ENCODE measurements at regions not wholly inside any gene's neighbourhood (a gene's known extent, or its start where the extent isn't known, plus 50 kb on each side); places are given as distances from the start of the nearest gene placed in this dataset.

- ChIA-PET CTCF (ENCODE audit: low intra/inter-chr PET ratio) (no interaction called here), POLR2A (interaction anchor here (0.7 kb wide), 1 partner anchor 852 kb away, joined by 3 read pairs; no protein-coding TSS in a partner anchor)
- ATAC-seq (no peak), FAIRE-seq (no peak), DNase-seq (ENCODE audit: extremely low read depth in 1 of 4, low spot score in 3 of 4) (no peak)
- H3K4me2 ChIP-seq (ENCODE audit: insufficient read depth, low read length), result no peak overlapping the region
- no peak overlapping the region for H3K27ac ChIP-seq (ENCODE audit: extremely low read depth, low read depth, low read length)
- TF ChIP-seq HDAC3 (IDR thresholded peaks at IDR 0.05; ENCODE audit: borderline replicate concordance, partially characterized antibody) (no peak), SIN3B (IDR thresholded peaks at IDR 0.05; ENCODE audit: low read depth) (no peak)
- 0% methylated on average over 1 of the region's 1 CpG for WGBS (ENCODE audit: insufficient coverage, low coverage, missing lambda C conversion rate)
- H3K4me1 ChIP-seq (replicated peaks in 1 of 2; ENCODE audit: control insufficient read depth in 2 of 2, insufficient read depth in 2 of 2, low read length in 2 of 2), result no peaks in the 10 kb centered on the region
- no peak overlapping the region for H3K9ac ChIP-seq (ENCODE audit: insufficient read depth in 1 of 2, low read depth in 2 of 2, low read length in 2 of 2)
- H3K4me3 ChIP-seq, result no peak overlapping the region
- no peak overlapping the region for H2AFZ ChIP-seq (ENCODE audit: low read depth, low read length)
- no peaks in the 10 kb centered on the region for H3K27me3 ChIP-seq (ENCODE audit: control insufficient read depth in 2 of 2, insufficient read depth in 2 of 2, low read length in 2 of 2)
- no TSS peak for BruUV-seq (replicated peaks)
- no peaks in the 10 kb centered on the region for H4K20me1 ChIP-seq (replicated peaks; ENCODE audit: control insufficient read depth, insufficient read depth, low read length)
- H3K9me1 ChIP-seq (ENCODE audit: control insufficient read depth, insufficient read depth, low read length), result no peaks in the 10 kb centered on the region
- intact Hi-C loops (cut with micrococcal nuclease) (no loop called here), in situ Hi-C loops (cut with MboI) (no loop called here)
- H3K79me2 ChIP-seq (ENCODE audit: control insufficient read depth, insufficient read depth, low read length), result no peaks in the 10 kb centered on the region
- H3K36me3 ChIP-seq (ENCODE audit: control insufficient read depth, insufficient read depth, low read length), result no peaks in the 10 kb centered on the region
- no peaks in the 10 kb centered on the region for H3K9me3 ChIP-seq (replicated peaks; ENCODE audit: control insufficient read depth, insufficient read depth, low read depth, low read length)
Measured at GRCh38 chr3:79937567-79937966, 169.8 kb upstream of the ROBO1 start.

GRCh38 chr3:79930196-79930595, 162.4 kb upstream of the ROBO1 start:
- 0% methylated on average over 4 of the region's 8 CpGs for WGBS (ENCODE audit: insufficient coverage, low coverage, missing lambda C conversion rate)
- DNase-seq (ENCODE audit: extremely low read depth in 1 of 4, low spot score in 3 of 4) (no peak), ATAC-seq (no peak), FAIRE-seq (no peak)
- ChIA-PET CTCF (ENCODE audit: low intra/inter-chr PET ratio) (no interaction called here), POLR2A (no interaction called here)
- H2AFZ ChIP-seq (ENCODE audit: low read depth, low read length), result no peak overlapping the region
- no peaks in the 10 kb centered on the region for H4K20me1 ChIP-seq (replicated peaks; ENCODE audit: control insufficient read depth, insufficient read depth, low read length)
- no peaks in the 10 kb centered on the region for H3K36me3 ChIP-seq (ENCODE audit: control insufficient read depth, insufficient read depth, low read length)
- H3K4me2 ChIP-seq (ENCODE audit: insufficient read depth, low read length), result no peak overlapping the region
- H3K9me3 ChIP-seq (replicated peaks; ENCODE audit: control insufficient read depth, insufficient read depth, low read depth, low read length), result no peaks in the 10 kb centered on the region
- no peak overlapping the region for H3K27ac ChIP-seq (ENCODE audit: extremely low read depth, low read depth, low read length)
- no peaks in the 10 kb centered on the region for H3K9me1 ChIP-seq (ENCODE audit: control insufficient read depth, insufficient read depth, low read length)
- no peaks in the 10 kb centered on the region for H3K4me1 ChIP-seq (replicated peaks in 1 of 2; ENCODE audit: control insufficient read depth in 2 of 2, insufficient read depth in 2 of 2, low read length in 2 of 2)
- H3K9ac ChIP-seq (ENCODE audit: insufficient read depth in 1 of 2, low read depth in 2 of 2, low read length in 2 of 2), result no peak overlapping the region
- H3K4me3 ChIP-seq, result no peak overlapping the region
- H3K27me3 ChIP-seq (ENCODE audit: control insufficient read depth in 2 of 2, insufficient read depth in 2 of 2, low read length in 2 of 2), result no peaks in the 10 kb centered on the region
- no TSS peak for BruUV-seq (replicated peaks)
- intact Hi-C loops (cut with micrococcal nuclease), result no loop called here
- in situ Hi-C loops (cut with MboI), result no loop called here
- H3K79me2 ChIP-seq (ENCODE audit: control insufficient read depth, insufficient read depth, low read length), result no peaks in the 10 kb centered on the region
- no peak for TF ChIP-seq HLTF (IDR thresholded peaks at IDR 0.05)
- TF ChIP-seq ATF3 (IDR thresholded peaks at IDR 0.05), result no peak
- TF ChIP-seq ATF3 (CRISPR knock-in tag; conservative IDR thresholded peaks at IDR 0.05), result no peak
- no peak for TF ChIP-seq POU5F1 (IDR thresholded peaks at IDR 0.05; ENCODE audit: borderline replicate concordance, low read depth, low read length, partially characterized antibody)
- TF ChIP-seq ZC3H8 (IDR thresholded peaks at IDR 0.05), result no peak
- TF ChIP-seq MAFG (tag; conservative IDR thresholded peaks at IDR 0.05), result no peak
- no peak for TF ChIP-seq TCF3 (CRISPR knock-in tag; IDR thresholded peaks at IDR 0.05)
- no peak for TF ChIP-seq KDM2B (CRISPR knock-in tag; IDR thresholded peaks at IDR 0.05)
- no peak for TF ChIP-seq MCM7 (IDR thresholded peaks at IDR 0.05)
- TF ChIP-seq MEIS2 (IDR thresholded peaks at IDR 0.05; ENCODE audit: partially characterized antibody), result no peak
- no peak for TF ChIP-seq ATF7 (IDR thresholded peaks at IDR 0.05)
- no peak for TF ChIP-seq CREB3L1 (IDR thresholded peaks at IDR 0.05; ENCODE audit: borderline replicate concordance, low read depth)
- no peak for TF ChIP-seq THRB (CRISPR knock-in tag; conservative IDR thresholded peaks at IDR 0.05)

Data from K562 (cell line).